ENCODE measurements at regions not wholly inside any gene's neighbourhood (a gene's known extent, or its start where the extent isn't known, plus 50 kb on each side); places are given as distances from the start of the nearest gene placed in this dataset.

DNA sequence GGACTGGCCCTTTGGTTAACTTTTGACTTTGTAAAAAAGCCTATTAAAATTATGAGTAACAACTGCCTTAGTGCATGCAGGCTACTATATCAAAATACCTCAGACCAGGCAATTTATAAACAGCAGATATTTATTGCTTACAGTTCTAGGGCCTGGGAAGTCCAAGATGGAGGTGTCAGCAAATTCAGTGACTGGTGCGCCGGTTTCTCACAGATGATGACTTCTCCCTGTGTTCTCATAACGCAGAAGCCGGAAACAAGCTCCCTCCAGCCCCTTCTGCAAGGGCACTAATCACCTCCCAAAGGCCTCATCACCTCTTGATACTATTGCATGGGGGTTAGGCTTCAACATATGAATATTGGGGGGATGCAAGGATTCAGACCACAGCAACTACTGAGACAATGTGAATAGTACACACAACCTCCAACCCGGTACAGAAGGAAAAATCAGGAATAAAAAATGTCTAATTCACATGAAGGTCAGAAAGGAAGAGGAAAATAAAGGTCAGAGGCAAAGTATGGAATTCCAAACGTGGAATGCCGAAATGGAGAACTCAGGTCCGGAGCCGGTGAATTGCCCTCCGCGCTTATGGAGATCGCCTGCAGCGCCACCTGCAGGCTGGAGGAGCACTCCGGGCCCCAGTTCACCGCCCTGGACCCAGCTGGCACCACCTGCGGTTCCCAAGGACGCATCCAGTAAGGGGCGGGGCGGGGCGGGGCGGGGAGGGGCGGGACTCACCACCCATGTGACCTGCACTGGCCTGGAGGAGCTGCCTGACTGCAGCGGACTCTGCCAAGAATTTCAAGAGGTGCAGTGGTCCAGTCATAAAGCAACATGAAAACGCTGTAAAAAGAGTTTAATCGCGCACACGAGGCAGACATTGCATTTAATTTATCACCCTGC, 203.4 kb downstream of the KIF26A start:
- DNase-seq (ENCODE audit: low spot score) = no peak

DNA sequence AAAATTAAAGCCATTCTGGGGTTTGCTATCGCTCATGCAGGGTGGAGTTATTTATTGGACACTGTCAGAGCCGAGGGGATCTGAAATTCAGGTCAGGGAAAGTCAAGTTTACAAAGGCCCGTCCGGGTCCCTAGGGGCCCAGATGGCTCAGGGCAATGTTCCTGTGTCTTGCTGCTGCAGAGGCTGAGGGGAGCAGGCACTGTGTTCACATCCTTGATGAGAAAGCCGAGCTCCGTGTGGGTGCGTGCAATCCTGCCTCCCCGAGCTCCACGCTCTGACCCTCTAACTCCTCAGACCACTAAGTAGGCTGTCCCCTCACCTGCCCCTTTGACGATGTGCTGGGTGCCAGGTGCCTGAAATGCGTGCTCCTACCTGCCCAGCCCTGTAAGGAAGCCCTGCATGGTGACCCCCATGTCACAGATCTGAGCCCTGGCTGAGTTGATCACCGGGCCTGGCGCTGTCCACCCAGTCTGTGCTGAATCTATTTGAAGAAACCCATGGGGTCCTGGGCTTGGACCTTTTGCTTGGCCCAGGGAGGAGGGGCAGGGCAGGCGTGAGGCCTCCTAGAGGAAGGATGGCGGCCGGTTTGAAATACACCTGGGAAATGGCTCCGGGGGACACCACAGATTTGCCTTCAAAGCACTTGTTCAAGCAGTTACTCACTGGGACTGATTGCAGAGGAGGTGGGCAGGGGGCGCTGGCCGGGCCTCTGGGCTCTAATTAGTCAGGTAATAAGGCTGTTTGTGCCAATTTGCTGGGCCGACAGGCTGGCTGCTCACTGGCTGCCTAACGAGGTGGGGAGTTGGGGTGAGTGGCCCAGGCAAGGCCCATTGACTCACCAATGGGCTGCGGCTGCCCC, 204.3 kb downstream of the KIF26A start:
- DNase-seq (ENCODE audit: low spot score) = no peak

DNA sequence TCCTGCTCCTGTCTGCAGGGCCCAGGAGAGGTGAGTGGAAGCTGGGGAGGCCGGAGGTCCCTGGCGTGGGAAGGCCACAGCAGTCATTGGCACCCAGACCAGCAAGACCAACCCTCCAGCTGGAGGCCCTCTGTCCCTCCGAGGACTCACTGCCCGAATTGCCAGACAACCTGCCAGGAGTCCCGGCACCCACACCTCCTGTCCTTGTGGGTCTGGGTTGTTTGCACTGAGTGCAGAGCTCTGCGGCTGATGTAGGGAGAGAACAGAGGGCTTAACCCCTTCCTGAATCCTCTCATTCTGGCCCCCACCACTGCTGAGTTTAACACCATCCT, 204.9 kb downstream of the KIF26A start:
- DNase-seq (ENCODE audit: low spot score) = no peak

DNA sequence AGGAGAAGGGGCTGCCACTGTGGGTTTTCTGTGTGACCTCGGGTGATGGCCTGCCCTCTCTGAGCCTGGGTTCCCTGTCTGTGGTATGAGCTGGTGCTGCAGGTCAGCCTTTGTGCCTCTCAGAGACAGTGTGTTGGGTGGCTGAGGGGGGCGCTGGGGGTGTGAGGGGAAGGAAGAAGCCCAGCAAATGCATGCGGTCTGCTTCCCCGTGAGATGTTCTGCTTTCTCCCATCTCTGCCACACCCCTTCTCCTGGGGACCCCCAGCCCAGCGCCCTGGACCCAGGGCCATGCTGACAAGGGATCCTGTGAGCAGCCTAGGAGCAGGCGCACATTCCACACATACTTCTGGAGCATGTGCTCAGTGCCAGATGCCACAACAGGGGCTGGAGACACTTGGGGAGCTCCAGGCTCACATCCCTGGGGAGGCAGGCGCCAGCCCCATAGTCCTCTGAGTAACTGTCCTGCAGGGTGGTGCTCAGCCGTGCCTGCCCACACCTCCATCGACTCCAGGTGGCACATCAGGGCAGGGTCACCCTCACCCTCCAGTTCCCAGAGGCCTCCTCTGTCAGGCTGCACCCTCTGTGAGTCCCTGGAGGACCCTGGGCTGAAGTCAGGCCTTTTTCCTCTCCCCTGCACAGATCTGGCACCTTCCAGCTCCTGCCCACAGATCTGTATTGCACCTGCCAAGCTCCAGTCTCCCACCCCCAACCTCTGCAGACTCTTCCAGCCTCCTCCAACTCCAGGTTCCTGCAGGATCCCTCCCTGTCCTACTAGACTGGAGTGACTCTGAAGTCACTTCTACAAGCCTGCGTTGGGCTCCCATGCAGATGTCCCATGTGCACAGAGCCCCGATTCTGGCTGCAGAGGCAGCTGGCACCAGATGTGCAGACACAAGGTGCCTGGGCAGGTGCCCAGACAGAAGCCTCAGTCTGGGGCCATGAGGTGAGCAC, 205.6 kb downstream of the KIF26A start:
- DNase-seq (ENCODE audit: low spot score) = no peak

DNA sequence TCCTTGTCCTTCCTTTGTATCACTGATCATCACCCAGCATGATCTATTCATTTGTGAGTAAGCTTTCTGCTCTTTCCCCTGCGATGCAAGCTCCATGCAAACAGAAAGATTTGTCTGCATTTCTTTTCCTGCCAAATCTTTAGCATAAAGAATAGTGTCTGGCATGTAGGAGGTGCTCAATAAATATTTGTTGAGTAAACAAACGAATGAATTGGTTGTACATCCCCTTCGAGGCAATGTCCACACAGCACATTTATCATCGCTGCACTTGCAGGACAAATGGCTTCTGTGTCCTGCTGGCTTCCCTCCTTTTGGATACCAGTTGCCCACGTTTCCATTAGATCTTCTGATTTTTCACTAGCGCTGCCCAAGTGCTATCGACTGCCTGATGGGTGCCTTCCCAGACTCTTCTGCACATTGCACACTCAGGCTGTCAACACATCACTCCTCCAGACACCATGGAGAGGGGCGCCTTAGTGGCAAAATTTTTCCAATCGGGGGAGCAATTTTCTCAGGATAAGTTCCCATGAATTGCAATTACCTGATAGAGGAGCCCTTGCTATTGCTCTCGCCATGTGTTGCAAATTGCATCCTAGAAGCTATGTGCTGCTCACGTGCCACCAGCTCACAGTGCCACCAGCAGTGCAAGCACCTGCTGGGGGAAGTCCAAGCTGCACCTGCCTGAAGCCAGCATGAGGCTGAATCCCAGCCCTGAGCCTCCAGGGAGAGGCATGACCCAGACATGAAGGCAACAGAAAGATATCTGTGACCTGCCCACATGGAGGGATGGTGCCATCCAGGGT, 206.6 kb downstream of the KIF26A start:
- no peak for DNase-seq (ENCODE audit: low spot score)

DNA sequence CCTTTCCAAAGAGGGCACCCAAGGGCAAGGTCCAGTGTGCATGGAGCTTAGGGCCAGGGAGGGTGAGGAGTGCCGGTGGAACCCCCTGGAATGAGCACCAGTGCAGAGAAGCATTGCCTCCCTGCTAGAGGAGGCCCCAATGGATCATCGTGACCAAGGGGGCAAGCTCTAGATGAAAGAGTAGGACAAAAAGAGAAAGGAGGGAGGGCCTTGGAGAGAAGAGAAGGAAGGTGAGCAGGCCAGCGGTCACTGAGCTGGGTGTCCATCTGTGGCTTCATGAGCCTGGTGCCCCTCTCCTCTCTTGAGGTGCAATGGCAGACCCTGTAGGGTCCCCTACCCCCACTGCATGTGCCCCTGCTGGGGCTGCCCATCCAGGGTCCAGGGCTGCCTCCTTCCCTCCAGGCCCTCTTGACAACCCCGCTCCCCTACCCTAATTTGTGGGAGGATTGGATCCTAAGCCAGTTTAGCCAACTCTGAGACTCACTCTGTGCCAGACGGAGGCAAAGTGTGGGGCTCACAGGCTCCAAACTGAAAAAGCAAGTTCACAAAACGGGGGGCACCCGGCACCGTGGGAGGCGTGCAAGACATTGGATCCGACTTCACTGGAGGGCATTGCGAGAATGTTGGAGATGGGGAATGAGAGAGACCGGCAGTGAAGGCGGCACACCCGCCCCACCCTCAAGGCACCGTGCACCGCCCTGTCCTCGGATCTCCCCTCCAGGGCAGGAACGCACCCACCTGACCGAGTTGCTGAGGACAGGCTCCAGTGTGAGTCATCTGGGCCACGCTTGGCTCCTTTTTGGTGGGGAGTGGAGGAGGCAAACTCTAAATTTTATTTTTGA, 207.5 kb downstream of the KIF26A start:
- no peak for DNase-seq (ENCODE audit: low spot score)

DNA sequence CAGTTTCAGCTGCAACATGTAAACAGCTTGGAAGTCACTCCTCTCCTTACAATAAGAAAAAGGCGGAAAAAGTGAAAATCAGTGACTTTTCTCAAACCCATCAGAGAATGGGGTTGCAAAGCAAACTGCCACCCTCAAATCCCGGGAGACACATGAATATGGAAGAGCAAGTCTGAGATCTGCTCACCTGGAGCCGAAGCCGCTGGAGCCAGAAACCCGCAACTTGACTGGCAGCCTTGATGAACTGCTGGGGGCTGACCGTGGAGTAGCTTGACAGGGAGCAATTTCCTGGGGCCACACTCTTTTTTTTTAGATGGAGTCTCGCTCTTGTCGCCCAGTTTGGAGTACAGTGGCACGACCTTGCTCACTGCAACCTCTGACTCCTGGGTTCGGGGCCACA, 208.2 kb downstream of the KIF26A start:
- DNase-seq (ENCODE audit: low spot score) = no peak

DNA sequence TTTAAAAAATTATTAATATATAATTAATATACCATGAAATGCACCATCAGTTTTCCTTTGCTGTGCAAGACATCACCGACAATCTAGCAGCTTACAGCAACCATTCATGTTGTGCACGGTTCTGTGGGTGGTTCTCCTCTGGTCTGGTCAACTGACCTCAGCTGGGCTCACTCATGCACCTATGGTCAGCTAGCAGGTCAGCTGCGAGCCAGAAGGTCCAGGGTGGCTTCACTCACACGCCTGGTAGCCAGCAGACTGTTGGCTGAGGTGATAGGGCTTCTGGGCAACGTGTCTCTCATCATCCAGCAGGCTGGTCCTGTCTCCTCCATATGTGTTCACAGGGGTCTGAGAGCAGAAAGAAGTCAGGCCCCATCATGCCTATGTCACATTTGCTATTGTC, 210.4 kb downstream of the KIF26A start:
- no peak for DNase-seq (ENCODE audit: low spot score)

DNA sequence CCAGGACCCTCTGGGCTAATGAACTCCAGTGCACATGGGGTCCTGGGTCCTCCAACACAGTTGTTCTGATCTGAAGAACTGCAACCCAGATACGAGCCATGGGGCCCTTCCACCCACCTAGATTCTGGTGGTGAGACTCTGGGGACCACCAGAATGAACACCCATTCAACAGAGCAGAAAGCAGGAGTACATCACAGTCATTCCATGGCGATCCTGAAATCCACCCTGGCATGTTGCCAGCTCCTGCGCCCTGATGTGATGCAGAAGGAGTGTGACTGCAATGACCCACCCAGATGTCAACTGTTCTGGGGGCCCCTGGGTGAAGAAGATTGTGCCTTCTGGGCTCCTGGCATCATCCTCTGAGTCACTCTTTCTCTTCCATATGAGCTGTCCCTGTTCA, 211.6 kb downstream of the KIF26A start:
- no peak for DNase-seq (ENCODE audit: low spot score)

DNA sequence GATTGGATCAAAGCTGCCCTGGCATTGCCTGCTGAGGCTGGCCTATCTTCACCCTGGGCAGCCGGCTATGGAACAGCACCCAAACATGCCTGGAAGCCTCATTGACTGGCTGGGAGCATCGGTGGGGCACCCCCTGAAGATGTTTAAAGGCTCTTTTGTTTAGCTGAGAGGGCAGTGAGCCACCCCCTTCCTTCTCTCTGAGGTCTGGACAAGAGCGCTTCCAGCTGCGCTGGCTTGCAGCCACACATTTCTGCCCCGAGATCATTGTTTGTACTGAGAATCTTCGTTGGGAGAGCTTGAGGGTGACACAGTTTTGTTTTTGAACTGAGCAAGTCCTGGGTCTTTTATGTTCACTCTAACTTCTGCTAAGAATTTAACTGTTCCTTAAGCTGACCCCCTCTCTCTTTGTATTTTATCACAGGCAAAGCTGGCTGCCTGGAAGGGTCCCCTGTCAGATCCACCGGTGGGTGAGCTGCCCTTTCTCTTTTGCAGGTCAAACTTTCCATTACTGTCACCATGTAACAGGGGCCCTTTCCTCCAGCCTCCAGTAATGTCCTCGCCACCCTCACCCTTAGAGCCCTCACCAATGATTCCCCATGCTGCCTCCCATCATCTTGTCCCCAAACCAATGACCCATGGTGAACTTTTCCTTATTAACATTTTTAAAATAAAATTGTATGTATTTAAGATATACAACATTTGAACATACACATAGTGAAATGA, 212.2 kb downstream of the KIF26A start:
- DNase-seq (ENCODE audit: low spot score) = no peak

DNA sequence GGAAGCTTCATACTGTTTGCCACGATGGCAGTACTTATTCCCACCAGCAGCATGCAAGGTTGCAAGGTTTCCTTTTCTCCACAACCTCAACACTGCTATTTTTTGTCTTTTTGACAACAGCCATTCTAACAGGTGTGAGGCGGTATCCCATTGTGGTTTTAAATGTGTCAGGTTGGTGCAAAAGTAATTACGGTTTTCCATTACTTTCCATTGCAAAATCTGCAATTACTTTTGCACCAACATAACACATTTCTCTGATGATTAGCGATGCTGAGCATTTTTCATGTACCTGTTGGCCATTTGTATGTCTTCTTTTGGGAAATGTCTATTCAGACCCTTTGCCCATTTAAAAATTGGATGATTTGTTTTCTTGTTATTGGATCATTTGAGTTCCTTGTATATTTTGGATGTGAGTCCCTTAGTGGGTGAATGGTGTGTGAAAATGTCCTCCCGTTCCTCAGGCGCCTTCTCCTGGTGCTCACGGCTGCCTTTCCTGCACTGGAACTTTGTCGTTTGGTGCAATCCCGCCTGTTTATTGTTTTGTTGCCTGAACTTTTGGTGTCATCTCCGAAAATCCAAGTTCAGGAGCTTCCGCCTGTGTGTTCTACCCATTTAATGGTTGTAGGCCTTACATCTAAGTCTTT, 213.6 kb downstream of the KIF26A start:
- no peak for DNase-seq (ENCODE audit: low spot score)

DNA sequence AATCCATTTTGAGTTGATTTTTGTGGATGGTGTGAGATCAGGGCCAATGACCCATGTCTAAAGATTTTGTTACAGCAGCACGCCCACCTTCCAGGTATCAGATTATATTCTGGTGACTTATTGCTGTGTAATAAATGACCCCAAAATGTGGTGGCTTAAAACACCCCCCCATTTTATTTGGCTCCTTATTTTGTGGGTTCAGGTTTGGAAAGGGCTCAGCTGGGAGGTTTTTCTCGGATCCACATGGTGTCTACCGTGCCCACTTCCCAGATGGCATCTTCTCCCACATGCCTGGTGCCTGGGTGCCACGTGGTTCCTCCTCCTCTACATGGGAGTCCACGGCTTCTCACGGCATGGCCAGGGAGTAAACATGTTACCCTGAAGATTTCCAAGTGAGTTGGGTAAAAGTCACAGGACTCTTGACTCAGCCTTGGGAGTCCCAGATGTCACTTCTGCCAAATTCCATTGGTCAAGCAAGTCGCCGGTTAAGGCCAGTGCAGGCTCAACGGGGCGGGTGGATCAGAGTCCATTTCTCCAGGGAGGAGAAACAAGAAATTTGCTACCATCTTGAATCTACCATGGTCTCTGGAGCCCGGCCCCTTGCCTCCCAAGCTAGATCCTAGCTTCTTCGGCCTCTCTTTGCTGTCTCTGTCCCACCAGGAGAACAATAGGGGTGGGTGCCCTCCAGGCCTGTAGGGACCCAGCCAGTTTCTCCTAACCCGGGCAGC, 214.3 kb downstream of the KIF26A start:
- DNase-seq (ENCODE audit: low spot score) = no peak

DNA sequence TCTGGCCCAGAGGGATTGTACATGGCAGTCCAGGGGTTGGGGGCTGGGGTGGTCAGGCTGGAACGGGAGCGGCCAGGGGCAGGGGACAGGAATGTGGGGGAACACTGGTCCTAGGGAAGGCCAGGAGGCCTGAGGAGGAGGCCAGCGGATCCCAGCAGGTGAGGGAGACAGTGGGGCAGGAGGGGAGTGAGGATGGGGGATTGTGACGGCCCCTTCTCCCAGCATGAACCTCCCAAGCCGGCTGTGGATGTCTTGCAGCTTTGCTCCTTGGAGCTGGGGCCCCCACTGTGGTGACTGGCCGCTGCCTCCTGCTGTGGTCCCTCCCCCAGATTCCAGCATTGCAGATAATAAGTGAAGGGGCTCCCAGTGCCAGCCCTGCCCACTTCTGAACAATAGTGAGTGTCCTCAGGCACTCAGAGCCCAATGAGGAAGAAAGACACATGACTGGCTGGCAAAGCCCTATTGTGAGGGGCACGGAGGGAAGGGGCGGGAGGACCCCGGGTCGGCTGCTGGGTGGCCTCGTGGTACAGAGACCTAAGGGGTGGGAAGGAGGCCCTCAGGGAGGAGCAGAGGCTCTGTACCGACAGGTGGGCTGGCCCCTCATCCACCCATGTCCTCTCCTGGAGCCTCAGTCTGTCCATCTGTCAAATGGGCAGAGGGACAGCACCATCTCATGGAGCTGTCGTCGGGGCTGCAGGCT, 215.0 kb downstream of the KIF26A start:
- no peak for DNase-seq (ENCODE audit: low spot score)

DNA sequence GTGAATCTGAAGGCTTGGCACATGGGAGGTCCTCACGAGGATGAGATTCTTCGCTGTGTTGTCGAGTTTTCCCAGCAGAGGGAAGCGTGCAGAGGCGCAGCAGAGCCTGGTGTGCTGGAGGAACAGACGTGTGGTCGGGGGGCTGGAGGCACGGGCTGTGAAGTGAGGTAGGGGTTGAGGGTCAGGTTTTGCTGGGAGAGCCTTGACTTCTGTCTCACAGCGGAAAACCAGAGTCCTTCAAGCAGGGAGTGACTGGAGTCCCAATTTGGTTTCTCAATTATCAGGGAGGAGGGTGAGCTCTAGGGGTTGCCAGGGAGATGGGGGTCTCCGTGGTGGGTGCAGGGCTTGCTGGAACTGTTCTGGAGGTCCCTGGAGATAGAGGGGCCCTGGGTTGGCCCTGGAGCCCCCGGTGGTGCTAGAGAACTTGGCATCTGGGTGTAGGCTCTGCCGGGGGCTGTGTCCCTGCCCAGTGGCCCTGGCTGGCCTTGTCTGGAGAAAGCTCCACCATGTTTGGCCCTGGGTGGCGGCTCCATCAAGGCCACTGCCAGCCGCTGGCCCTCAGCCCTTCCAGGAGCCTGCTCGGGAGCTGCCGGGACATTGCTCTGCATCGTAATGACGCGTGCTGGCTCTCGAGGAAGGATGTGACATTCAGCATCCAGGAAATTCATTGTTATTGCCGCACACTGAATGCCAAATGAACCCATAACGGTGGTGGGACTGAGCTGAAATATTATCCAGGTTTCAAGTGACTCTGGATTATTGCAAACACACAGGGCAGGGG, 215.7 kb downstream of the KIF26A start:
- DNase-seq (ENCODE audit: low spot score) = no peak

DNA sequence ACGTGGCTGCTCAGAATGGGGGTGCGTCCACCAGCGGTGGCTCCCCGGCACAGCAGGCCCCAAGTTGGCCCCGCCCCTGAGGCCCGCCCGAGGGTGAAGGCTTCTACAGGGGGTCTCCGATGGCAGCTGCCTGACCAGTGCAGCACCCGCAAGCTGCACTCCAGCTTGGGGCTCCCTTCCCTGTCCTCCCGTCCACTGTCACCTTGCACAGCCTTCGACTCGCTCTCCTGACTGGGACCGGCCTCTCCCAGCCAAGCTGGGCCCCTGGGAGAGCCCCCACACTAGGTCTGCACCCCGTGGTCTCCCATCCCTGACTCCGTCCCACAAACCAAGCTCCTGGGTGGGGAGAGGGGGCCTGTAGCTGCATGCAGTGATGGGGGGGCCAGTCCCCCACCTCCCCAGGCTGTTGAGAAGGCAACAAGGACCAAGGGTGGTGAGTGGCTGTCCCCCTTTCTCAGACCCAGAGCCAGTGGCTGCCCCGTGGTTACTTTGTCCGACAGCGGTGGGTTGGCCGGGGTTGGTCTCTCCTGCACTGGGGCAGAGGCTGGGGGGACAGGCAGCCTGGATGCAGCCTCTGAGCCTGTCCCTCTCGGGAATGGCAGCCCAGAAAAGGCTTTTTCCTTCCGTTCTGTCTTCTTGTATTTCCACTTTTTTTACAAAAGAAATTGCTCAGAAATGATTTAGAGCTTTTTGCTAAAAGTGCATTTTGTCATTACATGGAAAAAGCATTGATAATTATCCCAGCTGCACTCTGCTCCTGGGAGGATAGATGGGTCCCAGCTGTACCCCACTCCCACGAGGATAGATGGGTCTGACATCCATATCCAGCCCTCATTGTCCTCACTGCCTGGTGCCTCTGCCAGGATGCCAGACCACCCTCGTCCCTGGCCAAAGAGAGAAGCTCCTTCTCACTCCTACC, 217.0 kb downstream of the KIF26A start:
- DNase-seq (ENCODE audit: low spot score) = no peak

Measured in CD4-positive, alpha-beta T cell treated with Interleukin-6 at 100 ng/mL for 8 hours (primary cell).